NCI-H2227 (cell line): ENCODE measurements at regions not wholly inside any gene's neighbourhood (a gene's known extent, or its start where the extent isn't known, plus 50 kb on each side); places are given as distances from the start of the nearest gene placed in this dataset.

Source experiments
- DNase-seq: peaks from one replicate; lab custom pipeline; 2025; ENCODE audit not compliant: unreplicated experiment; lab: John Stamatoyannopoulos, UW

DNA sequence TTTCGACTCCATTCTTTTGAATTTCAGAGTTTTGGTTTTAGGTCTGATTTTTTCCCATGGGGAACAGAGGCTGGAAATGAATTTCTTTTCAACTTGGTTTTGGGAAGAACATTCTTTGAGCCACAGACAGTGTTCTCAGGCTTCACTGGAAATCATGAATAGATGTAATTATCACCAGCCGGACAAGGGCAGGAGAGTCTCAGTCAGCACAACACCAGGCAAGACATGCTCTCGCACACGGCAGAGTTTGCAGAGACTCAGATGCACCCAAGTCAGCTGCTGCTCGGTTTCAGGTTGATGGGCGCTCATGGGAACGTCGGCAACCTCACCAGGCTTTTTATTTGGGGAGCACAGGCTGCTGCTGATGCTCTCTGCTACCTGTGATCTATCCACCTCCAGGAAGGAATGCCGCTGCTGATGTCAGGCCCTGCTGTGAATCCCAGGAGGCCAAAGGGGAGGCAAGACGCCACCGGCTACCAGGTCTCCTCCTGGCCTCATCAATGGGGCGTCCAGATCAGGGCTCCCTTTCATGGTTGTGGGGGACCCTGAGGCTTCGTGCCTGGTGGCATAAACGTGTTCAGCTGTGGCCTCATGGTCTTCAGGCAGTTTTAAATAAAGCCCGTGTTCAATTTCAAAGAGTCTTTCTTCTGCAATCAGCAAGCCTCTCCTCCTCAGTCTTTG is 332.3 kb upstream of the IRX4 start:
- no peak for DNase-seq

DNA sequence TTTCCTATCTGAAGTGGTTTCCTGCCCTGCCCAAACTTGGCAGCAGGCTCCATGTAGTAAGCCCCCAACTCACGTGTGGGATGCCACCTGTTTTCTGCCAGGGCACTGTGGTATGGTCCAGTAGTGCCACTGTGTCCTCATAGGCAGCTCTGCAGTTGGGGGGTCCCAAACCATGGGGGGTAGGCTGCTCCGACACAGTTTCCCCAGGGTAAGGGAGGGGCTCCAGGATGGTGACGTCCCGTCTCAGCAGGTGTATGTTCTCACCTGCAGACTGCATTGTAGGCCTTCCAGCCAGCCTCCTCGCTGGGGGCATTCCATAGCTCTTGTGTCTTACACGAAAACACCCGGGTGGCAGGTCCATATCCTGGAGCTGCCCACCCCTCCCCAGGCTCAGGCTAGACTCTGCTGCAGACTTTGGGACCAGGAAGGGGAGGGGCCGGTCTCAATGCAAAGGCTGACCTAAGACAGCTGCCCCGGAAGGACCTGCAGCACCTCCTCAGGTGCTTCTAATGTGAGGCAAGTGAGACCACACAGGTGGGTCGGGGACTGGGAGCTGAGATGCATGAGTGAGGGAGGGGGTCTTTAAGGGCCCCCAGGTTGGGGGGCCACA is 330.5 kb upstream of the IRX4 start:
- no peak for DNase-seq

DNA sequence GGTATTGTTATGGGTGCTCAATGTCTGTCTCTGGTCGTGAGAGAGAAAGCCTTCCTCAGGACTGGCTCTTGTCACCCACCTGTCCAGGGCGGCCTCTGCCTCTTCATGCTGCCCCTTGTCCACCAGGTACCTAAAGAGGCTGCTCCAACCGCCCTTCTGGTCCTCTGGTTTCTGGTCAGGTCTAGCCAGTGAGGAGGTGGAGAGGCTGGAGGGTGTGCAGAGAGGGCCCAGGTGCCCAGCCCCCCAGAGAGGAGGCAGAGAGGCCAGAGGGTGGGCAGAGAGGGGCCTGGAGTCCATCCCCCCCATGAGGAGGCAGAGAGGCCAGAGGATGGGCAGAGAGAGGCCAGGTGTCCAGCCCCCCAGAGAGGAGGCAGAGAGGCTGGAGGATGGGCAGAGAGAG is 329.8 kb upstream of the IRX4 start:
- no peak for DNase-seq

DNA sequence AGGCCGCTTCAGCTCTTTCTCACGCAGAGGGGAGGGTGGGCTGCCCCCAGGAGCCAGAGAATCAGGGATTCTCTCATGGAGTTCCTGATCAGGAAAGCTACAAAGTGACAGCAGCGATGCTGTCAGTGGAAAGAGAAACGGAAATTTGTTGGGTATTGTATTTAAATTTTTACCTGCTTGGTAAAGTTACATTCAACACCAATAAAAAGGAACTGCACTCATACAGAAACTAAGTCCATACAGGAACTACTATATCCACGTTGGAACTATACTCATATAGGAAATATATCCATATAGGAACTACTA is 325.5 kb upstream of the IRX4 start:
- no peak for DNase-seq

DNA sequence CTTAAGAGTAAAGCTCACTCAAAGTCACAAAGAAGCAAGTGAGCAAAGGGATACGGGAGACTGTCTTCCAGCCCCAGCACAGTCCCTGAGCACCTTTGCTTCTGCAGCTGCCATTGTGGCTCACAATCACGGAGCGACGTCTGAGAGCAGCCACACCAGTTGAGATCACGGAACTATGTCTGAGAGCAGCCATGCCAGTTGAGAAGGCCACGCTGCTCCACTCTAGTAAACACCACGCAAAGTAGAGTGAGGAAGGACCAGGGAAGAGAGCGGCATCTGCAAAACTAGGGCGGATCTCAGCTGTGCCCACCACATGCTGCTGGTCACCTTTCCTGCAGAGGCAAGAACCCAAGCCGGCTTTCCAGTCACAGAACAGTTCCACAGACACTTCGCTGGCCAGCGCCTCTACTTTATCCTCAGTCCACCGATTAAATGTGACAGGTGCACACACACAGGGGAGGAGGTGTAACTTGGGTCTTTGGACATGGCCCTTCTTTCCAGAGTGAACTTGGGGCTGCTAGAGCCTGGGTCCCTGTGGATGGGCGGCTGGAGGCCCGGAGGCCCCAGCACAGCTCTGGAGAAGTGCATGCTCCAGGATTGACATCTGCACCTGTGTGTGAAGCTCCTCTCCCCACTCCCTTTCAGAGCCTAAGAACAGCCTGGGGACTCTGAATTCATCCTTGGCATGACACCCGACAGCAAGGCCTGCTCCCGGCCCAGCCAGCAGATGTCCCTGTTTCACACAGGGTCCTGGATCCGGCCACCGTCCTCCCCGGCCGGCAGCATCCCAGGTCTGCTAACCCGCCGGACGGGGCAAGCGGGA is 324.9 kb upstream of the IRX4 start:
- DNase-seq = no peak

DNA sequence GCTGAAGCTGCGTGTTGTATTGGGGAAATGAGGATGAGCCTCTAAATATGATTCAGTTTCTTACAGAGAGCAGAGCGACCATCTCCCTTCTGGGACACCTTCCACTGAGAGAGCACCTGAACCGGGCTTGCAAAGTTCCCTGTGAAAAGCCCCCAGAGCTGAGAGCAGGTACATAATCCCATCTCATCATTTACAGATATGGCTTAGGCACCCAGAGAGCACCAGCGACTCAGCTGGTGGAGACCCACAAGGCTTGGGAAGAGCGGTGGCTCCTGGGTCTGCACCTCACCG is 324.3 kb upstream of the IRX4 start:
- DNase-seq = no peak

DNA sequence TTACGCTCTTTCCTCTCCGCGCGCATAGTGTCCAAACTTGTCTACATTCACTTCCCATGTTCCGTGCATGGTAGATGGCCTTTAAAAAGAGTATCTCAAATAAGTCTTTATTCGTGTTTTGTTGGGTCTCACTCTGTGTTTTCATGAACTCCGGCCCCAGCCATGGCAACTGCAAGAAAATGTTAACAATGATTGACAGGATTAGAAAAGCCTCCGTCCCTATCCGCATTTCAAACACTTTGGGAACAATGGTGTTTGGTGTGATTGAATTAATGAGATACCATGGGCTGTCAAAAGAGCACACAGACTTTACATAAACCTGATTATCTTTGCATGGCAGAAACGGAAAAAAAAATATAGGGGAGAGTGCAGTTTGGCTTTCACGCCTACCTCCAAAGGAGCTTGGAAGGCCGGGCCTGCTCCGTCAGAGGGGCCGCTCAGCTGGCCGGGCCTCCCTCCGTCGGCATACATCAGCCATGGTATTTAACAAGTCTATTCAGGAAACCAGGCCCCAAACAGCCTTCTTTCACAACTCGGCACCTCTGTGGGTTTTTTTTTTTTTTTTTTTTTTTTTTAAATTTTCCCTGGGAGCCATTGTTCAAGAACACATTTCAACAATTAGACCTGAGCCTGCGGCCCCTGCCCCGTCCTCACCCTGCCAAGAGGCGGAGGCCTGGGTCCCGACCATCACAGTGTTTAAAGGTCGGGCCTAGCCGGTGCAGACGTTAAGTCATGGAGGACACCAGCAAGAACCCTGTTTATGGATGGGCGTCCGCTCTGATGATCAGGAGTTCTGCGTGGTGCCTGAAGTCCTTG is 323.8 kb upstream of the IRX4 start:
- DNase-seq = no peak

DNA sequence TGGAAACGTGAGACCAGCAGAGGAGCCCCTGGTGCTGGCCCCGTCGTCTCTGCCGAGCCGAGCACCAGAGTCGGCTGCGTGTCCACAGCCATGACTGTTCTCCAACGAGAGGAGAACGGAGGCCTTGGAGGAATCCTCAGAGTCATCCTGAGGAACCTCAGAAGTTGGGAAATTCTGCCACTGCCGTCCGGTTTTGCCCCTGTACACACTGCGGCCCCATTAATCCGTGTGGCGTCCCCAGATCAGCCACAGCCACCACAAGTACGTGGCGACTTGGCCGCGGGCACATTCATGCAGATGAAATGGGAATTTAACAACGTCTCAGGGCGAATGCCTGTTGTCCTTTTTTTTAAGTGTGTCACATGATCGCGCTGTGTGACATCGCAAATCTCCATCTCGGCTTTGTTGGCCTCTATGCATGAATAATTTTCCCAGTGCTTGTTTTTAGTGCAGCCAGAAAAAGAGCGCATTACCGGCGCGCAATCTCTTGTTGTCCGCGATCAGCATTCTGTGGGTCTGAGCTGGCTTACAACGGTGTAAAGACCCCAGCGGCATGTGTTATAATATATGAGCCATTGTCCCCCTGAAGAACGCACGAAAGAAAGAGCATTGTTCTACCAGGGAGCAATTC is 323.0 kb upstream of the IRX4 start:
- no peak for DNase-seq

DNA sequence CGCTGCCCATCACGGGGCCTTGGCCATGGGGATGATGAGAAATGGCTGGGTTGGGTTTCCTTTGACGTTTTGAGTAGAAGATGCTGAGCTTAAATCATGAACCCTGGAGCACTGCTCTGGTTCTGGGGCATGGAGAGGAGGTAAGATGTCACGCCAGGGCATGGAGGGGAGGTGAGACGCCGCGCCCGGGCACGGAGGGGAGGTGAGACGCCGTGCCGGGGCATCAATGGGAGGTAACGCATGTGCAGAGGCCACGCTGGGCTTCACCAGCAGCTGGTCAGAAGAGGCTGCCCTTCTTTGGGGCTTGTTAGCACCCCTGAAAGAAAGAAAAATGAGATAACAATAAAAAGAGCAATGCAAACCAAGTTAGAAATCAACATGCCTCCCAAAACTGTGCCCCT is 322.5 kb upstream of the IRX4 start:
- DNase-seq = no peak

DNA sequence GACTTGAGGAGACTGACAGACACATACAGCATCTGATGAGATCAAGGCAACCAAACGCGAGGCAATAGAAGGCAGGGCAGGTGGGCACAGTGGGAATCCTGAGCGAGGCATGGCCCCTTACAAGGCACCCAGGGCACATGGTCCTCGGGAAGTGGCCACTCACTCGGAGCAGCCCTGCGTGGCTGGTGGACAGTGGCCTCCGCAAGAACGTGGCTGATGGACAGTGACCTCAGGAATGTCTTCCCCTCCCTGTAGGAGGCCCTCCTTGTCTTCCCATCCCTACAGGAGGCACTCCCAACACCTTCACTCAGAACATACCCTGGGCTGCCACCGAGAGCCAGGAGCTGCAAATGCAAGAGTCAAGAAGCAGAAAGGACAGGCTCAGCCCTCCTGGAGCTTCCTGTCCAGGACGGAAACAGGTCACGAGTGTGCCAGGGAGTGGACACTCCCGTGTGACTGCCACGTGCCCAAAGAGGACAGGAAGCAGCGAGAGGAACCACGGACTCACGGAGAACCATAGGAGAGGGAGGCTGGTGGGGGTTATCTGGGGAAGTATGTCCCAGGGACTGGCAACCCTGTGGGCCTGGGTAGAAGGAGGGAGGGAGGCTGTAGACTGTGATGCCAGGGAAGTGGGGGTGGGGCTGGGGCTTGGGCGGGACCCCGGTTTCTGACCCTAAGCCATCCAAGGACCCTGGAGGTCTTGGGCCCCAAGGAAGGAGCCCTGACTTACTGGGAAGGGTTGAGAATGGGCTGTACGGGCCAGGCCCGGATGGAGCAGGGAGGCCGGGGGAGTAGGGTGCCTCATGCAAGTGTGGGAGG is 321.9 kb upstream of the IRX4 start:
- DNase-seq = no peak

DNA sequence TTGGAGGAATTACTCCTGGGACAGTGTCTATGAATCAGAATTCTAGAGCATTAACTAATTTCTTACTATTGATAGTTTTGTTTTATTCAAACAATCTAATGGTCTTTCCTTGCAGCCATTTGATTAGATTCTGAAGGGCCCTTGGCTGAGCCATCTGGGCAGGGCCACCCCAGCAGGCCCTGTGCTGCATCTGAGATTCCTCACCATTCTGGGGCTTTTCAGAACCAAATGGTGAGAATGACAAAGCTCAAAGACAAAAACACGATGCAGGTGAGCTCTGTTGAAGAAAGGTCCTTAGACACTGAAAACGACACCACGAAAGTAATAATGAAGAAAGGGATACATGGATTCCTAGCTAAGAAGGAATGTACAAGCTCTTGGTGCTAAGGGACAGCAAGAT is 321.0 kb upstream of the IRX4 start:
- no peak for DNase-seq

DNA sequence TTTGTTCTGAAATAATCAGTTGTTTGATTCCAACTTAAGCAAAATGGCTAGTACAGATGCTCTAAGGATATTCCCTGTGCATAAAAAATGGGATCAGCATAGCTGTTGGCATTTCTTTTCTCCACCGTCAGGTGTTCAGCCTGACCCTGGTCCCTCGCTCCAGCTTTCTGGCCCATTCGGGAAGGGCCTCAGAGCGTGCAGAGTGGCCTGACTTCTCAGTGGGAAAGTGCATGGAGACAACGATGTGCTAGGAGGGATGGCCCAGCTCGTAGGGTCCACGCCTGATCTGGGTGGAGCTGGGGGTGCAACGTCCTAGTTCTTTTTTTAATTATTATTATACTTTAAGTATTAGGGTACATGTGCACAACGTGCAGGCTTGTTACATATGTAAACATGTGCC is 319.1 kb upstream of the IRX4 start:
- no peak for DNase-seq

DNA sequence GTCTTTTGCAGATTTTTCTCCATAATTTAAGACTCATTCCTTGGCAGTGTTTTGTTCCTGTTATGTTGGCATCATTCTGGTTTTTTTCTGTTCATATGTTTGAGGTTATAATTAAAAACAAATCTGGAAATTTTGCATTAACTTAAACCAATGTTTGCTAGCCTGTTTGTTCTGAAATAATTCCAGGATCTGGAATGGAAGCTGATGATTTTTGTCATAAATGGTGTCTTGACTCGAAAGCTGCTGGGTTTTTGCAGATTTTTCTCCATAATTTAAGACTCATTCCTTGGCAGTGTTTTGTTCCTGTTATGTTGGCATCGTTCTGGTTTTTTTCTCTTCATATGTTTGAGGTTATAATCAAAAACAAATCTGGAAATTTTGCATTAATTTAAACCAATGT is 318.7 kb upstream of the IRX4 start:
- DNase-seq = no peak

DNA sequence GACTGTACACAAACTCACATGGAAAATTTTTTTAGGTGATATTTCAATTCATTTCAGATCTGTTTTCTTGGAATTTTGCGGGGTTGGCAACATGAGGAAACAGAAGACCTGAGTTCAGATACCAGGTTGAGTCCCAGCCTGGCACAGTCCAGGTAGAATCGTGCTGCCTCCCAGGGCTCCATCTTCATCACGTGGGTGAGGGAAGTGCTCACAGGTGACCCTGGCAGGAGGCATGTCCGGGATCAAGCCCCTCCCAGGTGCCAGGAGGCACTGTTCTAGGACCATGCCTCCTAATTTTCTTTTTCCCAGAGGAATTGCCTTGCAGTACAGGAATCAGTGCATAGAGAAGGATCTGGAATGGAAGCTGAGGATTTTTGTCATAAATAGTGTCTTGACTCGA is 318.3 kb upstream of the IRX4 start:
- DNase-seq = no peak

DNA sequence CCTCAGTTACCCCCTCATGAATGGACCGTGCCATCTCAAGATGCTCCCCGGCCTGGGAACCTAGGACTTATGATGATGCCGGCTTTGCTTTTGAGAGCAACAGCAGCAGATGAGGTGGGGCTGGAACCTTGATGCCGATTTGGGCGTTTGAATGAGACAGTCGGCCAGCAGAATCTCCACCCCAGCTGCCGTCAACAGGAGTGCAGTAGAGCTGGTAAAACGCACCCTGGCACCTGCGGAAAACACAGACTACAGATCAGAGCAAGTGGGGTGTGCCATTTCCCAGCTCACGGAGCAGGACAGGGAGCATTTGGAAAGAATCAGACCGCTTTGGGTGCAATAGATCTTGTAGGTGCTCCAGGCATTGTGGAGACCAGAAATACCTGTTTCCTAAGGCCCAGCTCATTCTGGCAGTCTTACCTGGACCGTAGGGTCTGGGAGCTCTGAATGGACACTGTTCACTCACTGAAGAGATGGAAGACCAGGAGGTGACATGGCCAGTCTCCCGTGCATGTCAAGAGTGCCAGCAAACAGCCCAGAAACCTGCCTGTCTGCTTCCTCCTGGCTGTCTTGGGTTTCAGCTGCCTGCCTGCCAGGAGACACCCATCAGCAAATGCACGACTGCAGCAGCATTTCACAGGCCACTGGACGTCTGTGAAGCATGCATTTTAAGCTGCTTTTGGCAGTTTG is 317.7 kb upstream of the IRX4 start:
- no peak for DNase-seq

DNA sequence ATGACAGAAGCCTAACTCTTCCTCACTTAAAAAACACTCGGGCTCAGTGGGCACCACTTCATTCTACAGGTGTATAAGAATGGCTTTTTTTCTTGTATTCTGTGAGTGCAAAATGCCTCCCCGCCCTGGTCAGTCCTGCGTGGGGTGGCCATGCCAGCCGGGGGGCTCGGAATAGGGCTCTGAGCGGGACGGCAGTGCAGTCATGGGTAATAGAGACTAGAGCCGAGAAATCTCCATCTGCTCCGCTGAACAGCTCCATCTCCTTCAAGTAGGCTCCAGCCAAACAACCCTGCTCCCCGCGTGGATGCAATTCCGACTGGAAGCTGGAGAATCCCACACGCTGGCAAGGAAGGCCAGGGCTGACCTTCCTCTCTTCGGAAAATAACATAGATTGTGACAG is 317.0 kb upstream of the IRX4 start:
- no peak for DNase-seq

DNA sequence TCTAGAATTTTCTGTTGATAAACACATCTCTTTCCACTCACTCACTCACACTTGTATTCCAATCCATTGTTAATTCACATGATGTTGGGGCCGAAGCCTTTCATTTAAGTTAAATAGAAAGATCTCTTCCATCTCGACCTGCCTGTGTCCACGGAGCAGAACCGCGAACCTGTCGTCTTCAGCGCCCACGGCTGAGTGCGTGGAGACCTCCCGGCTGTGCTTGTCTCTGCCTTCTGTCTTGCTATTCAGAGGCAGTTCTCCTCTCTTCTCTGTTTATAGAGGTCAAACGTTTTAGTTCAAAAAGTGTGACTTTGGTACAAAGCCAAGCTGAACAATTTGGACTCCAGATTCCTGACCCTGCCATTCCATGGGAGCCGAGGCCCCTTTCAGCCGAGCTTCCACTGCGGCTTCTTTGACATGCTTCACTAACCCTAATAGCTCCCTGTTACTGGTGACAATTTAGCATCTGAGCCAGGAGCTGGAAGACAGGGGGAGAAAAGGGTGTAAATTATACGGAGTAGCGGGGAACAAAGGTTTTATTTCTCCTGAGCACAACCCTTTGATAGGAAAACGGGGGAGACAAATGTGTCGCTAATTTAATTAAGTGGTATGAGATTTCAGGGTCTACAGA is 314.4 kb upstream of the IRX4 start:
- DNase-seq = no peak

DNA sequence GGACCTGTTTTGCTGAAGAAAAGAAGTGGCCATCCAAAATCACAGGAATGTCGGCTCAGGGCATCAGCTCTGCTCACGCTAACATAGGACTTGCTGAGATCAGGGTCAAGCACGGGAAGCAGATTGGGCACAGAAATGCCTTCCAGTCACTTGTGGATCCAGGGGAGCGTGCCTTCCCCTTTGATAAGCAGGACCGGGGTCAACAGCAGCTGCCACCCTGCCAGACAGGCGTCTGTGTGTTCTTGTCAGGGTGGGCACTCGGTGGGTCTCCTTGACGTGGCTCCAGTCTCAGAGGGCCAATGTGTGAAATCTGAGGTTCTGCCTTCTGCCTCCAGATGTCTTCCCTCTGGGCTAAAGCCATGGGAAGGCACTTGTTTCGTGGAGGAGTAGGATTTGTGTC is 313.7 kb upstream of the IRX4 start:
- no peak for DNase-seq

DNA sequence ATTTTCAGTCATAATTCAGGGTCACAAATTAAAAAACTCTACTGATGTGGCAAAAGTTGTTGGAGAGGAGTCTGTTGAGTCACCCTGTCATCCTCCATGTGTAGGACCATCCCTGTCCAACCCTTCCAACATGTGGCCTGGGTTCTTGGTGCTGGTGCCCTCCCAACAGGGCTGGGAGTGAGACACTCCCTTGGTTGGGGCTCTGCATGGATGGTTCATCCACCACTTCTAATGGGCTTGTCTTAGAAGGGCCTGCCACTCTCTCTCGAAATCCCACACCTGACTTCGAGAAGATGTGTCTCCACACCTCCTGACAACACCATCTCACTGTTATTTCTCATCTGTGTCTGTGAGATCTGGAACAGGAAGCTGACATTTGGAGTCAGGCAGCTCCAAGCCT is 312.2 kb upstream of the IRX4 start:
- DNase-seq = no peak

DNA sequence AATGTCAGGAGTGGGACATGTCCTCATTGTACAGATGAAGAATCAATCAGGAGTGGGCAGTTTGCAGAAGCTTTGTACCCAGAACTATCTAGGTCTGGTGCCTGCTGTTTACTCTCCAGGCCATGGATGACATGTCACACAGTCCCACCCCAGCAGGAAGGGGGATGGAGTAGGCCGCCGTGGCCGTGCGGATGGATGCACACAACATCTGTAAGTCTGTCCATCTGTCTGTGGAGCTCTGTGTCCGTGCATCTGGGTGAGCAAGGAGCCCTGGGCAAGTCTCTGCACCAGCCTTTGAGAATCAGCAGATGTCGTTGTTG is 311.5 kb upstream of the IRX4 start:
- DNase-seq = no peak
